T-helper 17 cell (primary cell): ENCODE measurements at regions not wholly inside any gene's neighbourhood (a gene's known extent, or its start where the extent isn't known, plus 50 kb on each side); places are given as distances from the start of the nearest gene placed in this dataset.
"Not testable (repeated sequence)": the region's sequence is repeated elsewhere in the genome, so short reads cannot be mapped to it uniquely, and the experiment has no call there.

Source experiments
- ATAC-seq: fragments of 150-1000 bp; cut with Tn5 transposase; 2 replicates; pipeline ENCODE4 v1.10.0; 2021; ENCODE audit warnings: mild to moderate bottlenecking, moderate library complexity
- DNase-seq, 3 donors: peaks; one replicate each; pipeline versions ENCODE4 v3.0.0 to v3.0.0-alpha.2; 2020 to 2021
- H3K9me3 ChIP-seq: one replicate; pipeline ENCODE4 v1.7.0; 2013; ENCODE audit warnings: low read length, mild to moderate bottlenecking; ENCODE audit not compliant: control insufficient read depth, poor library complexity, severe bottlenecking
- H3K27ac Mint-ChIP-seq: one replicate; pipeline ENCODE4 v1.8.0; 2022; ENCODE audit warnings: mild to moderate bottlenecking, moderate library complexity, mixed read lengths
- H3K27me3 Mint-ChIP-seq: one replicate; pipeline ENCODE4 v1.8.0; 2022; ENCODE audit warnings: mixed read lengths
- H3K36me3 Mint-ChIP-seq: one replicate; pipeline ENCODE4 v1.8.0; 2022; ENCODE audit warnings: low read depth, mixed read lengths
- H3K4me1 Mint-ChIP-seq: one replicate; pipeline ENCODE4 v1.8.0; 2022; ENCODE audit warnings: mild to moderate bottlenecking, mixed read lengths
- H3K4me3 Mint-ChIP-seq: one replicate; pipeline ENCODE4 v1.8.0; 2022; ENCODE audit warnings: mild to moderate bottlenecking, moderate library complexity, mixed read lengths

- not testable (repeated sequence) for H3K4me3 Mint-ChIP-seq, H3K27ac Mint-ChIP-seq, DNase-seq, H3K27me3 Mint-ChIP-seq, H3K9me3 ChIP-seq, ATAC-seq, H3K36me3 Mint-ChIP-seq, H3K4me1 Mint-ChIP-seq
Observed at GRCh38 chr13:111680100-111680499, 359.7 kb downstream of the TEX29 start.

GRCh38 chr13:111692028-111692427 lies 371.6 kb downstream of the TEX29 start:
- not testable (repeated sequence) for H3K4me1 Mint-ChIP-seq, H3K4me3 Mint-ChIP-seq, H3K27me3 Mint-ChIP-seq, DNase-seq, H3K9me3 ChIP-seq, H3K27ac Mint-ChIP-seq, ATAC-seq, H3K36me3 Mint-ChIP-seq

GRCh38 chr13:111696121-111696520 lies 370.8 kb upstream of the SOX1 start:
- not testable (repeated sequence) for H3K27ac Mint-ChIP-seq

GRCh38 chr13:111702059-111702458 lies 364.9 kb upstream of the SOX1 start:
- not testable (repeated sequence) for H3K4me3 Mint-ChIP-seq, H3K36me3 Mint-ChIP-seq, H3K9me3 ChIP-seq, H3K27ac Mint-ChIP-seq, DNase-seq, H3K4me1 Mint-ChIP-seq, H3K27me3 Mint-ChIP-seq, ATAC-seq

More at GRCh38 chr13:111696121-111696520, 370.8 kb upstream of the SOX1 start:
- not testable (repeated sequence) for H3K4me3 Mint-ChIP-seq, ATAC-seq, DNase-seq, H3K9me3 ChIP-seq, H3K4me1 Mint-ChIP-seq, H3K36me3 Mint-ChIP-seq, H3K27me3 Mint-ChIP-seq
